ENCODE measurements at regions not wholly inside any gene's neighbourhood (a gene's known extent, or its start where the extent isn't known, plus 50 kb on each side); places are given as distances from the start of the nearest gene placed in this dataset.
"Not testable (repeated sequence)": the region's sequence is repeated elsewhere in the genome, so short reads cannot be mapped to it uniquely, and the experiment has no call there.

- not testable (repeated sequence) for DNase-seq (ENCODE audit: extremely low read depth in 1 of 2, low read depth in 1 of 2)
Observed at GRCh38 chr9:89953263-89953662, 348.5 kb downstream of the GADD45G start.

GRCh38 chr9:89953824-89954615, 349.2 kb downstream of the GADD45G start:
- no peak for DNase-seq (ENCODE audit: extremely low read depth in 1 of 2, low read depth in 1 of 2)

GRCh38 chr9:89955144-89955543, 350.3 kb downstream of the GADD45G start:
- DNase-seq (ENCODE audit: extremely low read depth in 1 of 2, low read depth in 1 of 2): no peak

- no peak for DNase-seq (ENCODE audit: extremely low read depth in 1 of 2, low read depth in 1 of 2)
Observed at GRCh38 chr9:89955626-89956025, 350.8 kb downstream of the GADD45G start.

- DNase-seq (ENCODE audit: extremely low read depth in 1 of 2, low read depth in 1 of 2): no peak
Observed at GRCh38 chr9:89956331-89956730, 351.5 kb downstream of the GADD45G start.

- no peak for DNase-seq (ENCODE audit: extremely low read depth in 1 of 2, low read depth in 1 of 2)
Observed at GRCh38 chr9:89956907-89957306, 352.1 kb downstream of the GADD45G start.

GRCh38 chr9:89958086-89958485, 353.3 kb downstream of the GADD45G start:
- no peak for DNase-seq (ENCODE audit: extremely low read depth in 1 of 2, low read depth in 1 of 2)

- no peak for DNase-seq (ENCODE audit: extremely low read depth in 1 of 2, low read depth in 1 of 2)
Observed at GRCh38 chr9:89961616-89962341, 357.0 kb downstream of the GADD45G start.

- DNase-seq (ENCODE audit: extremely low read depth in 1 of 2, low read depth in 1 of 2): no peak
Observed at GRCh38 chr9:89963280-89963679, 358.5 kb downstream of the GADD45G start.

GRCh38 chr9:89967527-89967926, 362.7 kb downstream of the GADD45G start:
- no peak for DNase-seq (ENCODE audit: extremely low read depth in 1 of 2, low read depth in 1 of 2)

GRCh38 chr9:89969156-89969675, 364.4 kb downstream of the GADD45G start:
- DNase-seq (ENCODE audit: extremely low read depth in 1 of 2, low read depth in 1 of 2): no peak

GRCh38 chr9:89969881-89970639, 365.2 kb downstream of the GADD45G start:
- DNase-seq (ENCODE audit: extremely low read depth in 1 of 2, low read depth in 1 of 2): no peak

GRCh38 chr9:89970701-89971100, 365.9 kb downstream of the GADD45G start:
- no peak for DNase-seq (ENCODE audit: extremely low read depth in 1 of 2, low read depth in 1 of 2)

- DNase-seq (ENCODE audit: extremely low read depth in 1 of 2, low read depth in 1 of 2): no peak
Observed at GRCh38 chr9:89972535-89972934, 367.7 kb downstream of the GADD45G start.

GRCh38 chr9:89974582-89974981, 369.8 kb downstream of the GADD45G start:
- no peak for DNase-seq (ENCODE audit: extremely low read depth in 1 of 2, low read depth in 1 of 2)

- DNase-seq (ENCODE audit: extremely low read depth in 1 of 2, low read depth in 1 of 2): no peak
Observed at GRCh38 chr9:89975024-89975423, 370.2 kb downstream of the GADD45G start.

- no peak for DNase-seq (ENCODE audit: extremely low read depth in 1 of 2, low read depth in 1 of 2)
Observed at GRCh38 chr9:89975630-89976029, 370.8 kb downstream of the GADD45G start.

- no peak for DNase-seq (ENCODE audit: extremely low read depth in 1 of 2, low read depth in 1 of 2)
Observed at GRCh38 chr9:89978185-89978584, 373.4 kb downstream of the GADD45G start.

- DNase-seq (ENCODE audit: extremely low read depth in 1 of 2, low read depth in 1 of 2): no peak
Observed at GRCh38 chr9:89980600-89980999, 375.8 kb downstream of the GADD45G start.

- no peak for DNase-seq (ENCODE audit: extremely low read depth in 1 of 2, low read depth in 1 of 2)
Observed at GRCh38 chr9:89982016-89982415, 377.2 kb downstream of the GADD45G start.

- no peak for DNase-seq (ENCODE audit: extremely low read depth in 1 of 2, low read depth in 1 of 2)
Observed at GRCh38 chr9:89983411-89983810, 378.6 kb downstream of the GADD45G start.

All from stimulated activated CD8-positive, alpha-beta memory T cell treated with anti-CD3 and anti-CD28 coated beads, Interleukin-7, amount 100 ng/mL, for 48 hours (primary cell).